HG03139 (cell line): ENCODE measurements at regions not wholly inside any gene's neighbourhood (a gene's known extent, or its start where the extent isn't known, plus 50 kb on each side); places are given as distances from the start of the nearest gene placed in this dataset.
"Not testable (repeated sequence)": the region's sequence is repeated elsewhere in the genome, so short reads cannot be mapped to it uniquely, and the experiment has no call there.

Experiments used
- ATAC-seq: cut with Tn5 transposase; IDR thresholded peaks from one replicate; pipeline ENCODE4 v1.9.1; 2021; ENCODE audit not compliant: unreplicated experiment

GRCh38 chr7:113331155-113331898 is 213.0 kb upstream of the SMIM30 start:
- ATAC-seq = no peak

GRCh38 chr7:113321201-113321600 is 202.8 kb upstream of the SMIM30 start:
- ATAC-seq = no peak

GRCh38 chr7:113320419-113320818 is 202.1 kb upstream of the SMIM30 start:
- no peak for ATAC-seq

- ATAC-seq = no peak
Observed at GRCh38 chr7:113314594-113314993, 196.2 kb upstream of the SMIM30 start.

- ATAC-seq = no peak
Observed at GRCh38 chr7:113308399-113308798, 190.0 kb upstream of the SMIM30 start.

- no peak for ATAC-seq
Observed at GRCh38 chr7:113307147-113307546, 188.8 kb upstream of the SMIM30 start.

- ATAC-seq = no peak
Observed at GRCh38 chr7:113306302-113306701, 187.9 kb upstream of the SMIM30 start.

GRCh38 chr7:113304104-113304503 is 185.8 kb upstream of the SMIM30 start:
- ATAC-seq = no peak

GRCh38 chr7:113303388-113303787 is 185.0 kb upstream of the SMIM30 start:
- ATAC-seq = not testable (repeated sequence)

GRCh38 chr7:113301983-113302382 is 183.6 kb upstream of the SMIM30 start:
- no peak for ATAC-seq

GRCh38 chr7:113301141-113301540 is 182.8 kb upstream of the SMIM30 start:
- no peak for ATAC-seq

- ATAC-seq = no peak
Observed at GRCh38 chr7:113299748-113300147, 181.4 kb upstream of the SMIM30 start.

GRCh38 chr7:113298501-113298900 is 180.1 kb upstream of the SMIM30 start:
- no peak for ATAC-seq

- ATAC-seq = no peak
Observed at GRCh38 chr7:113294750-113295149, 176.4 kb upstream of the SMIM30 start.

GRCh38 chr7:113292105-113292504 is 173.8 kb upstream of the SMIM30 start:
- no peak for ATAC-seq

- no peak for ATAC-seq
Observed at GRCh38 chr7:113291058-113291457, 172.7 kb upstream of the SMIM30 start.

GRCh38 chr7:113289140-113289740 is 170.9 kb upstream of the SMIM30 start:
- no peak for ATAC-seq

- ATAC-seq = no peak
Observed at GRCh38 chr7:113285411-113285810, 167.1 kb upstream of the SMIM30 start.

- ATAC-seq = no peak
Observed at GRCh38 chr7:113283861-113284260, 165.5 kb upstream of the SMIM30 start.

- no peak for ATAC-seq
Observed at GRCh38 chr7:113282875-113283274, 164.5 kb upstream of the SMIM30 start.

- ATAC-seq = no peak
Observed at GRCh38 chr7:113281223-113281622, 162.9 kb upstream of the SMIM30 start.

- ATAC-seq = no peak
Observed at GRCh38 chr7:113279256-113279655, 160.9 kb upstream of the SMIM30 start.

- no peak for ATAC-seq
Observed at GRCh38 chr7:113270790-113271189, 152.4 kb upstream of the SMIM30 start.
